ENCODE measurements at regions not wholly inside any gene's neighbourhood (a gene's known extent, or its start where the extent isn't known, plus 50 kb on each side); places are given as distances from the start of the nearest gene placed in this dataset.

- Mint-ChIP-seq H3K4me1 (peaks cover 30% of the 10 kb centered on the region), H3K9me3 (no peaks in the 10 kb centered on the region; the same call in 2 of the 3 replicates), H3K27me3 (ENCODE audit: insufficient read depth, low read depth, poor library complexity) (peaks cover 4% of the 10 kb centered on the region), H3K27ac (no peak overlapping the region), H3K36me3 (ENCODE audit: low read depth) (peaks cover 5% of the 10 kb centered on the region; the same call in 1 of the 3 replicates), H3K4me3 (no peak overlapping the region)
- Histone ChIP-seq H3K4me2 (no peak overlapping the region), H3K79me2 (replicated peaks; ENCODE audit: insufficient read depth) (no peaks in the 10 kb centered on the region), H3K36me3 (ENCODE audit: insufficient read depth) (no peaks in the 10 kb centered on the region), H3K27ac (ENCODE audit: low read depth) (no peak overlapping the region), H3K4me1 (ENCODE audit: insufficient read depth) (peaks cover 17% of the 10 kb centered on the region), H3K27me3 (ENCODE audit: insufficient read depth) (no peaks in the 10 kb centered on the region), H2AFZ (no peak overlapping the region), H3K9me2 (ENCODE audit: insufficient read depth) (no peaks in the 10 kb centered on the region), H4K20me1 (replicated peaks; ENCODE audit: insufficient read depth) (no peaks in the 10 kb centered on the region), H3K4me3 (no peak overlapping the region), H3F3A (replicated peaks; ENCODE audit: low read depth) (no peaks in the 10 kb centered on the region)
- TF ChIP-seq JUNB (IDR thresholded peaks at IDR 0.05; ENCODE audit: unreplicated experiment) (no peak), CTCF (conservative IDR thresholded peaks at IDR 0.05; ENCODE audit: low read depth in 2 of 2) (no peak), ZNF462 (CRISPR knock-in tag; IDR thresholded peaks at IDR 0.05) (no peak), STAT1 (IDR thresholded peaks at IDR 0.05; ENCODE audit: unreplicated experiment) (no peak), ETS1 (IDR thresholded peaks at IDR 0.05) (no peak), REST (IDR thresholded peaks at IDR 0.05; ENCODE audit: unreplicated experiment) (no peak), CREB1 (CRISPR knock-in tag; IDR thresholded peaks at IDR 0.05; ENCODE audit: low read depth) (no peak), ZNF114 (CRISPR knock-in tag; IDR thresholded peaks at IDR 0.05) (no peak), NANOG (IDR thresholded peaks at IDR 0.05; ENCODE audit: borderline replicate concordance) (no peak), ZNF331 (CRISPR knock-in tag; IDR thresholded peaks at IDR 0.05; ENCODE audit: low read depth) (no peak)
- DNase-seq (ENCODE audit: low spot score) (no peak), ATAC-seq (no peak)
Observed at GRCh38 chr3:193827871-193828270, 234.9 kb downstream of the OPA1 start.
